Omental fat pad (tissue), 3 donors: ENCODE measurements at regions not wholly inside any gene's neighbourhood (a gene's known extent, or its start where the extent isn't known, plus 50 kb on each side); places are given as distances from the start of the nearest gene placed in this dataset.

Source experiments
- ATAC-seq: fragments of 150-250 bp; one replicate; pipeline ENCODE4 v1.9.1; 2016; ENCODE audit warnings: mild to moderate bottlenecking, moderate library complexity; ENCODE audit not compliant: low FRiP score
- DNase-seq: peaks from one replicate; pipeline ENCODE4 v3.0.0-alpha.2; 2019; ENCODE audit warnings: low spot score
- CTCF ChIP-seq, 3 donors: fragments of 450-650 bp; IDR thresholded peaks; one replicate each; pipeline ENCODE4 v1.5.1; 2016 to 2017; ENCODE audit warnings: antibody characterized with exemption in 3 of 3, mild to moderate bottlenecking in 3 of 3, moderate library complexity in 2 of 3

- no peak for DNase-seq
- TF ChIP-seq CTCF (IDR thresholded peaks at IDR 0.05) = no peak
- ATAC-seq = no peak
Measured at GRCh38 chr1:23616292-23616824, 57.1 kb upstream of the ID3 start.

- ATAC-seq (no peak), DNase-seq (no peak)
- no peak for TF ChIP-seq CTCF (IDR thresholded peaks at IDR 0.05)
Measured at GRCh38 chr1:23615852-23616251, 56.6 kb upstream of the ID3 start.

GRCh38 chr1:23615423-23615822 is 56.1 kb upstream of the ID3 start:
- DNase-seq (no peak), ATAC-seq (no peak)
- no peak for TF ChIP-seq CTCF (IDR thresholded peaks at IDR 0.05)

- TF ChIP-seq CTCF (IDR thresholded peaks at IDR 0.05) = no peak
- ATAC-seq (no peak), DNase-seq (no peak)
Measured at GRCh38 chr1:23614032-23614660, 54.8 kb upstream of the ID3 start.

- DNase-seq = no peak
- no peak for ATAC-seq
- TF ChIP-seq CTCF (IDR thresholded peaks at IDR 0.05) = no peak
Measured at GRCh38 chr1:23613191-23614031, 54.1 kb upstream of the ID3 start.

- ATAC-seq (no peak), DNase-seq (no peak)
- TF ChIP-seq CTCF (IDR thresholded peaks at IDR 0.05) = no peak
Measured at GRCh38 chr1:23611601-23612327, 52.5 kb upstream of the ID3 start.
